ENCODE measurements at regions not wholly inside any gene's neighbourhood (a gene's known extent, or its start where the extent isn't known, plus 50 kb on each side); places are given as distances from the start of the nearest gene placed in this dataset.
"Not testable (repeated sequence)": the region's sequence is repeated elsewhere in the genome, so short reads cannot be mapped to it uniquely, and the experiment has no call there.

GRCh38 chr15:87672309-87673288 lies 583.9 kb downstream of the NTRK3 start:
- peak; percentile 18 for DNase-seq

GRCh38 chr15:87671289-87671688 lies 585.2 kb downstream of the NTRK3 start:
- DNase-seq: no peak

DNA sequence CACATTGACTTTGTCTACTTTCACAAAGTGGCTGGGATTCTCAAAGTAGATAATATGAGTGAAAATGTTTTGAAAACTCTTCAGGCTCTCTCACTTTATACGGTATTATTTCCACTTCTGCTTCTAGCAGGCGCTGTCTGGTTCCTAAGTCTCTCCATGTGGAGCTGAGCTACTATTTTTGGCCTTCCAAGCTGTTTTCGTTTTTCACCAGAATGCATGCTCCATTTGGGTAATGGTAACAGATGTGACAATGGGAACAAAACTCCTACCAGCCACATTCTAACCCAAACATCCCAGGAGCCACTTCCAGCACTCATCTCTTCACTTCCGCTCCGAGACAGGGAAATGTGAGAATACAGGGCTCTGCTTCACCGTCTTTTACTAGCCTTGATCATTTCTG lies 586.7 kb downstream of the NTRK3 start:
- DNase-seq: no peak

DNA sequence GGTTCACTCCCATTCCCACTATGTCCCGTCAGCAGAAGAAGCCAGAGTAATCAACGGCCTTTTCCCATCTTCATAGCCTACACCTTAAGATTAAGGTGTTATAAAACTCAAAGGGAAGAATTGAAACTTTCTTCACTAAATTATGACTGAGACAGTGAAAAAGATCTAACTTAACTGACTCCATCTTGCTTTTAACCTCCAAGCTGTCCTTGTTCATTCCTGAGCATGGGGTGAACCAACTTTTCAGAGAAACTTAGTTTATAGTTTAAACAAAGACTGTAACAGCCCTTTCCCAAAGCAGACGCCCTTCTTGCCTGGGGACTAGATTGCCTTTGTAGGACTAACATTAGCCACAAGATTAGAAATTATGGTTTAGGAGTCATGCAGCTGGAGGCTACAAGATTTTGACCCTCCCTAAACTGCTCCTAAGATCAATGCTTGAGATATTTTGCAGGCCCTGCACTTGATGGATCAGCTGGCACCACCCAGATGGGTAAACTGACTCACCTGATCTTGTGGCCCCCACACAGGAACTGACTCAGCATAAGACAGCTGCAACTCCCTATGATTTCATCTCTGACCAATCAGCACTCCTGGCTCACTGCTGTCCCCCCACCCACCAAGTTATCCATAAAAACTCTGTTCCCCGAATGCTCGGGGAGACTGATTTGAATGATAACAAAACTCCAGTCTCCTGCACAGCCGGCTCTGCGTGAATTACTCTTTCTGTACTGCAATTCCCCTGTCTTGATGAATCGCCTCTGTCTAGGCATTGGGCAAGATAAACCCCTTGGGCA lies 587.6 kb downstream of the NTRK3 start:
- DNase-seq: not testable (repeated sequence)

GRCh38 chr15:87667643-87668042 lies 588.9 kb downstream of the NTRK3 start:
- DNase-seq: no peak

DNA sequence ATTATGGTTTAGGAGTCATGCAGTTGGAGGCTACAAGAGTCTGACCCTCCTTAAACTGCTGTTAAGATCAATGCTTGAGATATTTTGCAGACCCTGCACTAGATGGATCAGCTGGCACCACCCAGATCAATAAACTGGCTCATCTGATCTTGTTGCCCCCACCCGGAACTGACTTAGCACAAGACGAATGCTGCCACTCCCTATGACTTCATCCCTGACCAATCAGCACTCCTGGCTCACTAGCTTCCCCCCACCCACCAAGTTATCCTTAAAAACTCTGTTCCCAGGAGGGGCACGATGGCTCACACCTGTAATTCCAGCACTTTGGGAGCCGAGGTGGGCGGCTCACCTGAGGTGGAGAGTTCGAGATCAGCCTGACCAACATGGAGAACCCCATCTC lies 594.0 kb downstream of the NTRK3 start:
- no peak for DNase-seq

DNA sequence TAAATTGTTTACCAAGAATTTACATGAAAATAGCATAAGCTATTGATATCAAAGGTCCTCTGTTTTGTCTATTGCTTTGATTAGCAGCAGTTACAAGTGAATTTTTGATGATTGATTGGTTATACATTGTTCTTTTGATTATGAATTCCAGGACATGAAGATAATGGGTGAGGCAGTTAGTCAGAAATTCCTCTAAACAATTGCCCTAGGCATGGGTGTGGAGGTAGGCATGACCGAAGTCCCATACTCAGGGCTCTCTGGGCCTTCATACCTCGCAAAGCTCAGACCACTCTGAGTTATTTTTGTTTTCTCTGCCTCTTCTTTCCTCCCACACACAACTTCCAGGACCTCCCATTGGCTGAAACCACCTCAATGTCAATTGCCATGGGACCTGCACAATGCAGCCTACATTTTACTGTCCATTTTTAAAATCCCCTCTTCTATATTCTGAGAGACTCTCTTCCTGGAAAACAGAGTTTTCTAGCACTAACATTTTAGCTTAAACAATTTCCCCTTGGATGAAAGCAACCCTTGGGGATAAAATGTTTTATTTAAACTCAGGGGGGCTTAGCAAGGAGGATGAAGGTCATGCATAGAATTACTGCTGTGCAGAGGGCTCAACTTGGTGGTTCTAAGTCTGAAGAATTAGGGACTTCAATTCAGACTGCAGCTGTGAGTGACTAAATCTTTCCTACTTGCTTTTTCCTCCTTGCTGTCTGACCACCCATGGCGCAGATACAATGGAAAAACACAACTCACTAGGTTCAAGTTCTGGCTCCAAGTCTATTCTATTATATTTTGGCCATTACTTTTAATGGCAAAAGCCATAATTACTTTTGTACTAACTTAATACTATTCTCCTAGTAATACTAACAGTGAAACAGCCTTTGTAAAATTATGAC lies 594.8 kb downstream of the NTRK3 start:
- no peak for DNase-seq

- no peak for DNase-seq
Observed at GRCh38 chr15:87660251-87661129, 596.0 kb downstream of the NTRK3 start.

GRCh38 chr15:87656372-87656771 lies 600.2 kb downstream of the NTRK3 start:
- DNase-seq: no peak

DNA sequence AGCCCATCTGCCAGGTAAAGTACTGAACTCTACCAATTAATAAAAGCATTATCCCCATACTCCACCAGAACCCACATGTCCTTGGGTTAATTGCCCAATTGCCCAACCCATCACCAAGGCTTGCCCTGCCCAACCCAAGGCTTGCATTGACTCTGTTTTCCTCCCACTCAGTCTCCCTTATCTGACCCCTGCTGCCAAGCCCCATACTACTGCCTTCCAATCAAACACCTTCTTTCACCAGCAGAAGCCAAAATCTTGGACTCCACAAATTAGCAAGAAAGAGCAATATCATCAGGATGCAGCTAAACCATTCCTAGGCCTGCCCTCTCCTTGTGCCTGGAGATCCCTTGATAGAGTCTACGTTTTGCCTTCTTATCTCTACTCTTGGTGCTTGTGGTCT lies 602.9 kb downstream of the NTRK3 start:
- DNase-seq: no peak

GRCh38 chr15:87649175-87649574 lies 607.4 kb downstream of the NTRK3 start:
- no peak for DNase-seq

- DNase-seq: no peak
Observed at GRCh38 chr15:87648278-87648677, 608.3 kb downstream of the NTRK3 start.

DNA sequence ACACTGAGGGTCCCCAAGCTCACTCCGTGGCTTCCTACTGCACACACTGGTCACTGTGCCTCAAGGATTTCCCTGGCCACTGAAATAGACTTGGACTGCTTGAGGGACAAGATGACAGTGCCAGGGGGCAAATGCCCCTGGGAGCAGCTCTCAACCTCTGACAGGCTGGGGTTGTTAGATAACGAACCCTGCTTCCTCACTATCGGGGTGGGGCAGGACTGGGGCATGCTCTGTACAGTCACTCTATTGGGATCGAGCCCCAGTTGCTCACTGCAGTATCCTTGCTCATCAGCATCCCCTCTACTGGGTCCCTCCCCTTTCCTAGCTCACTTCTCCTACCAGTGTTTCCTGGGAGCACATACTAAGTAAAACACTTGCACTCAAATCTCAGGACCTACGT lies 610.8 kb downstream of the NTRK3 start:
- DNase-seq: no peak

DNA sequence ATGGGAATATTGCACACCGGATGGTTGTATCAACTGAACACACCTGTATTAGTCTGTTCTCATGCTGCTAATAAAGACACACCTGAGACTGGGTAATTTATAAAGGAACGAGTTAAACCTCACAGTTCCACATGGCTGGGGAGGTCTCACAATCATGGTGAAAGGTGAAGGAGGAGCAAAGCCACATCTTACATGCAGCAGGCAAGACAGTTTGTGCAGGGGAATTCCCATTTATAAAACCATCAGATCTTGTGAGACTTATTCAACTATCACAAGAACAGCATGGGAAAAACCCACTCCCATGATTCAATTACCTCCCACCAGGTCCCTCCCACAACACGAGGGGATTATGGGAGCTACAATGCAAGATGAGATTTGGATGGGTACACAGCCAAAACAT lies 613.5 kb downstream of the NTRK3 start:
- DNase-seq: not testable (repeated sequence)

DNA sequence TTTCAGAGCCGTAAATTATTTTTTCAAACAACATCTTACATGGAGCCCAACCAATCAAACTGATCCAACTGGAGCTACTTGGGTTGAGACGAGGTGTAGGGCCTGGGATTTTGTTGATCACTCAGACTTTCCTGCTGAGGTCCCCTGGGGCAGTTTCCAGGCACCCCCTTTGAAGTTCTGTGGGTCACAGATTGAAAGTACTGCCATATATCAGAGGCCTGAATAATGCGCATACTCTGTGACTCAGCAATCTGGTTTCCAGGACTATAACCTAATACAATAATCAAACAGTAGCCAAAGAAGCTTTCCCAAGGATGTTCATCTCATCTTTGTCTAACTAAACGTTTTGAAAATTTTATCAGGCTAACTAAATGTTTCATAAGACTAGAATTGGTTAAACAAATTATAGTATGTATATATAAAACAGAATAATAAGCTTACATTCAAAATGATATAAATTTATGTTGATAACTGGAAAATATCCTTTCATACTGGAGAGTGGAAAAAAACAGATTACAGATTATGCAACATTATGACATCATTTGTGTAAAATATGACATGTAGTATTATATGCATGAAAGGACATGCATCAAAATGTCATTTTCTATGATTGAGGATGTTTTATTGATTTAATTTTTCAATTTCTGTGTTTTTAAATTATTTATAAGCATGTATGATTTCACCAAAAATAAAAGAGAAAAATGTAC lies 617.1 kb downstream of the NTRK3 start:
- no peak for DNase-seq

- DNase-seq: no peak
Observed at GRCh38 chr15:87638554-87639083, 617.9 kb downstream of the NTRK3 start.

GRCh38 chr15:87634361-87634760 lies 622.2 kb downstream of the NTRK3 start:
- DNase-seq: no peak

DNA sequence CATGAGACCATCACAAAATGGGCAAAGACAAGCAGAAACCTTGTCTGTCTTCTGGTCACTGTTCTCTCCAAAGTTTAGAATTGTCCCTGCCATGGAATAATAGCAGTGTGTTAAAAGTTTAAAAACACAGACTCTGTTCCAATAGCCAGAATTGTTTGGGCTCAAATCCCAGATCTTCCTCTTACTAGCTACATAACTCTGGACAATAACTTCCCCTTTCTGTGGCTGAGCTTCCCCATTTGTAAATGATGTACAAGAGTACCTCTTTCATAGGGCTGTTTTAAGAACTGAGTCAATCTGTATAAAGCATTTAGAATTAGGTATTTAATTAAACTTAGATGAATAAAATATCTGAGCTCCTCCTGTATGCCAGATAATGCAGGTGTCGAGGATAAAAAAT lies 623.0 kb downstream of the NTRK3 start:
- no peak for DNase-seq

- no peak for DNase-seq
Observed at GRCh38 chr15:87632364-87632763, 624.2 kb downstream of the NTRK3 start.

GRCh38 chr15:87631775-87632174 lies 624.8 kb downstream of the NTRK3 start:
- DNase-seq: no peak

DNA sequence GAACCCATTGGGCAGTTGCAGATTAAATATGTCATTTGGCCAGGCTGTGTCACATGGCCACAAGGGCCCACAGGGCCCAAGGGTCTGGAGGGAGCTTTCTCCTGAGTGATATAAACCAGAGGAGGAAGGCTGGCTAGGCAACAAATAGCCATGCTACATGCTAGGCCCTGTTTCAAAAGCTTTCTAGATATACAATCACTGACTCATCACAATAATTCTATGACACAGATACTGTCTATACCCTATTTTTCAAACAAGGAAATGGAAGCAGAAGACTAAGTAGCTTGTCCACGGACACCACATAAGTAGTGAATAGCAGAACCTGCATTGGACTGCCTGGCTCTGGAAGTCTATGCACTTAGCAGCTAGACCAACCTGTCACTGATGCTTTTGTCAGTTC lies 625.4 kb downstream of the NTRK3 start:
- no peak for DNase-seq

All from DMS53 (cell line).